HG03097 (cell line): ENCODE measurements at regions not wholly inside any gene's neighbourhood (a gene's known extent, or its start where the extent isn't known, plus 50 kb on each side); places are given as distances from the start of the nearest gene placed in this dataset.

ENCODE experiments used
- ATAC-seq: cut with Tn5 transposase; IDR thresholded peaks from one replicate; pipeline ENCODE4 v1.9.1; 2021; ENCODE audit not compliant: unreplicated experiment, low FRiP score

DNA sequence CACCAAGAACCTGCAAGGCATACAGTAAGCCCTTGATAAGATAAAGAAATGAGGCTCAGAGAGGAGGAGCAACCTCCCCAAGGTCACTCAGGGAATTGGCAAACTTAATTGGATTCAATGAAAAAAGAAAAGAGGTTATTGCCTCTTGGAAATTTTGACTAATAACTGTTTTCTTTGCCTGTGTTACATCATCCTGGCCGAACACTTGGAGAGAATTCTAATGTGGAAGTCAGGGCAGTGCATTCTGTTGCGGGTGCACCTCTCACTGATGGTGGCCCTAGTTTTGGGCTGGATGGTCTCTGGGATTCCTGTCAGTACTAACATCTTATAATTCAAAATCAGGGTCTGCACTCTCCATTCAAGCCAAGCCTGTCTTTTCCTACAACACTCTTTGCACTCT, 186.2 kb upstream of the BCOR start:
- ATAC-seq, result no peak

DNA sequence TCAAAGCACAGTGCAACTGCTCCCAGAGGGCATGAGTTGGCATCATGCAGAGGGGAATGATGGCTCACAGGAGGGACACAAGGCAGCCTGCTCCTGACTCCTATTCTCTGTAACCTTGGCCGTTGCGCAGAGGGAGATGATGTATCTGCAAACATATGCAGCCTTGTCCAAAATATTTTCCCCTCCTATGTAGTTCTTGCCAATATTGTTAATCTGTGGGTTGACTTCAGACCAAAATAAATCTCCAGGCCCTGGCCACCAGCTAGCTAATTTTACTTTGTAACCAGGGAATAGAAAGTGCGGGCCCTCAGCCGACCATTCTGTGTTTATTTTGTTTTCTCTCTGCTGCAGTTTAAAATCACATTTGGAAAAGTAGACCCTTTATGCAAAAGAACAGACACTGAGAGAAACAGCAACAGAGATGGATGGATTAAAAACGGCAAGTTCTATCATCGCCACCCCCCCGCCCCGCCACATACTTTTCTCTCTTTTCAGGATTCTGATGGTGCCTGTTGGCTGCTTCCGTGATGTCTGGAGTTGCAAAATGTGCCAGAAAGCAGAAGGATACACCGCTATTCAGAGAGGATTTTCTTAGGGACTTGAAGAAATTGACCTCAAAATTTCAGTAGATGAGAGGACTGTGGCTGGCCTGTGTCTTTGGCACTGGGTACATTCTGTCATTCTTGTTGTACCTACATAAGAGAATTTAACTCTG, 185.3 kb upstream of the BCOR start:
- ATAC-seq, result no peak

DNA sequence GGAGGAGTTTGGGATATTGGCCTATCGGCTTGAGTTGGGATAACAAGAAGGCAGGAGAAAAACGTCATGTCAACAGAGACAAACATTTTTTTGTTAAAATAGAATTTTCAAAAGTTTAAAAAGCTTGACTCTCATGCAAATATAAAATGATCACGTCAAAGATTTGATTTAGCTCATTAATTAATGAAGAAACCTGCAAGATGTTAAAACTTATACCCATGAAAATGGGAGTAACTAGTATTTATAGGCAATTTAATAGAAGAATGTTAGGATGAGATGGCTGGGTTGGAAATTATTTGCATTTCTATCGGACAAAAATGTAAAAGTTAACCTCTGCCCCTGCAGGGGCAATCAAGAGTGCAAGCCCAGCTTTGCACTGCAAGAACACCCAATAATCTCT, 184.6 kb upstream of the BCOR start:
- no peak for ATAC-seq

DNA sequence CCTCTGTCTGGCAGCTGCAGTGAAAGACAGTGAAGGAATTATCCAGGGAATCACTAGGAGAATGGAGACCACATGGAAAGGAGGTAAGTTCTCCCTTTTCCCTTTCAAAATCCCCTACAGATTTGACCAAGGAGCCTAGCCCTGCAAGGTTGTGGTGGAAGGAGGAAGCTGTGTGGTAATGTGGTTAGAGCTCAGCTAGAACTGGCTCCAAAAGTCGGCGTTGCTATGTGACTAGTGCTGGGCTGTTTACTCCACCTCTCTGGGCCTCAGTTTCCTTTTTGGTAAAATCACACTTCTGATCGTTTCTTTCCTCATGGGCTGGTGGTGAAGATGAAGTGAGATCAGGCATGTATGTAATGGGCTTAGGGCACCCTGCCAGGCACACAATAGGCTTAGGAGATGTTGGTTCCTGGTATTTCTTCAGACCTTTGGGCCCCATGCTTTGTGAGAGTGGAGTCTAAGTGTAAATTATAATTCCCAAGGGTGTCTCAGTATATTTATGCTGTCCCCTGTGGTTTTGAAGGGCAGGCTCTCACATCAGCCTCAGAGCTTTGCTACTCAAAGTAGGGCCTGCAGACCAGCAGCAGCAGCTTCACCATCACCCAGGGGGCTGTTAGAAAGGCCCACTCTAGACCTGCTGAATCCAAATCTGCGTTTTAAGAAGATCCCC, 183.7 kb upstream of the BCOR start:
- no peak for ATAC-seq

DNA sequence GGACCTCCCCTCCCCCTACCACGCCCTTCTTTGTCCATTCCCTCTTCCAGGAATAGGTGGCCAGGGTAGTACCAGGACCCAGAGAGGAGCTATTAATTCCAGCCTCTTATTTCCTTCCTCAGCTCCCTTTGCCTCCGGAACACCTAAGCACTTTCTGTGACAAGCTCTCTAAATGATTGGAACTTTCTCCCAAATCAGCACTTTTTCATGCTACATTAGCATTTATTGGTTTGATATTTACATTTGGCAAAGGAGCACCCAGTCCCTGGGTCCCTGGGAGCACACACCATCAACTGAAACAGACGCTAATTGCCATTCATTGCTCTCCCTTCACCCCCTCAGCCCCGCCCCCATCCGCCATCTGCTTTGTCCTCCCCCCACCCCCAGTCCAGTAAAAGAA, 182.0 kb upstream of the BCOR start:
- ATAC-seq, result no peak

DNA sequence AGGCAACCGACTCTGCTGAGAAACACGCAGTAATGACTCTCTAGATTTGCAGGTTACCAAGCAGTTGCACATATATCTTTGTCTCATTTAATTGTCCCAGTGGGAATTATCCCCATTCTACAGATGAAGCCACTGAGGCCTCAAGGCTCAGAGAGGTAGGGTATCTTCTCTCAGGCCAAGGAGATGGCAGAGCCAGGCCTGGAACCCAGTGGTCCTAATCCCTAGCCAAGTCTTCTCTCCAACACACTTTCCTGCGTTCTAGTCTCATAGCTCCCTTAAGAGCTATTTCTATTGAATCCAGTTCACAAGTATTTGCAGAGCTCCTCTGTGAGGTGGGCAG, 181.3 kb upstream of the BCOR start:
- ATAC-seq, result no peak

DNA sequence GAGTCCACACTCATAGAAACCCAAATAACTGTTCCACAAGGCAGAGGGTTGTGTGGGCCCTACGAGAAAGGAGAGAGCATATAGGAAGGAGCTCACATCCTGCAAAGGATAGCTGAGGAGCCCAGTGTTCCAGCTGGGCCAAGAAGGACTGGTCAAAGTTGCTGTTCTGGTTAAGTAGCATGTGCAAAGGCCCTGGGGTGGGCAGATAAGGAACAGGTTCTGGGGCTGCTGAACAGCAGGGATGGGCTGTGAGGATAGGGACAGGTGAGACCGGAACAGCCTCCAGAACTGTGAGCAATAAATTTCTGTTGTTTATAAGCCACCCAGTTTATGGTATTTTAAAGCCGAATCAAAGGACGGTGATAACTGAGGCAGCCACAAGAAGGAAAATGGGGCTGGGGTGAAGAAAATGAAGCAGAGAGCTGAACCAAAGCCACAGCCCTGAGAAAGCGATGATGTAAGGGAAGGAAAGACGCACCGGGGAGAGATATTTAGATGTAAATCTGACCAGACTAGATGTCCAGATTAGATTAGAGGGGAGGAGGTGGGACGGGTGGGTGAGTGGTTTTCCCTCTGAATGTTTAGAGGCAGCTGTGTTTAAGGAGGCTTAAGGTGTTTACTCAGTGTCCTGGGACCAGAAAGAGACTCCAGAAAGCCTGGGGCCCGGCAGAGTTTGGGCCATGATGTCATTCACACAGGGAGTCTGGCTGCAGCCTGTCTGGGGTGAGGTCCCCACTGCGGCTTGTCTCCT, 180.8 kb upstream of the BCOR start:
- ATAC-seq, result no peak

DNA sequence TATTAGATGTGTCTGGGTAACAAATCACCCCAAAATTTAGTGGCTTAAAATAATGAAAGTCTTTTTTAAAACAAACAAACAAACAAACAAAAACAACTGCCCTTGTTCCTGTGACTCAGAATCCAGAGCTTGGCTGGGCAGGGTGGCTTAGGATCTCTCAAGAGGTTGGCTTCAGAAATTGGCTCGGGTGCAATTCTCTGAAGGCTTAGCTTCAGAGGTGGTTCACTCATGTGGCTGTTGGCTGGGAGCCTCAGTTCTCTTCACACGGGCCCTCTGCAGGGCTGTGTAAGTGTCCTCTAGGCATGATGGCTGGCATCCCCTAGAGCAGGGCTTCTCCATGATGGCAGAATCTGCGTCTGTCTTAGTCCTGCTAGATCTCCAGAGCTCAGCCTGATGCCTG, 179.9 kb upstream of the BCOR start:
- ATAC-seq, result no peak

DNA sequence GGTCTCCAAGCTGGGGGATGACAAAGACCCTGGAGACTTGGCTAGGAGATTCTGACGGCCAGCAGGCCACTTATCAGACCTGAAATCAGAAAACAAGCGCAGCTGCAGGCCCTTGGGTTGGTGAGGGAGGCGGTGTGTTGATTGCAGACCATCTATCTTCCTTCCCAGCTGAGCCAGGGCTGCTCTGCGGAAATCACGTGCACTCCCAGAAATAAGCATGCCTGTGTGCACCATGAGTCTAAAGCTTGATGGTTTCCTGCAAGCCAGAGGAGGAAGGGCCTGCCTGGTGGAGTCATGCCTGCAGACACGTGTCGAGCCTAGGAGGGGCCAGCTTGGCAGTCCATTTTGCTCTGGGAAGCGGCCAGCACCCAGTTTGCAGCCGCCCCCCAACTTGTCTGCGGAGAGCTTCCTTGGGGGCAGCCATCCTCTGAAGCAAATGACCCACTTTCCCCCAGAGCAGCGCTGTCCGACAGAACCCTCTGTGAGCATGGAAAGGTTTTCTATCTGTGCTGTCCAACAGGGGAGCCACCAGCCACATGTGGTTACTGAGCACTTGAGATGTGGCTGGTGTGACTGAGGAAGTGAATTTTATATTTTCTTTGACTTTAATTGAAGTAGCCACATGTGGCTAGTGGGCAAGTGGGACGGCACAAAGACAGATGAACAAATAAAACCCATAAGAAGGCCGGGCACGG, 175.7 kb upstream of the BCOR start:
- no peak for ATAC-seq

DNA sequence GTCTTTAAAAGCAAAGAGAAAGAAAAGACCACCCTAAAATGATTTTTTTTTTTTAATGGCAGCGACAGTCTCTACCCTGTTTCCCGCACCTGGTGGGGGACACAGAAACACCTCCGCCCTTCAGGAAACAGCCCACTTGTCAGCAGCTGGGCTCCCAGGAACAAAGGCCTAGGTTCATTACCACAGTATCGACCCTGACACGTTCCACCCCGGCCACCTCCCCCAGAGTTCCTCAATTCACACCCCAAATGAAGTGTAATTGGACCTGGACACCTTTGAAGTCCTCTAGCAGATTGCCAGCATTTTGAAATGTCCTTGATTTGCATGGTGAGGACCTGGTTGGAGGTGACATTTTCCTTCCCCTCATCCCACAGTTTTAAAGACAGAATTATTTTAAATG, 175.0 kb upstream of the BCOR start:
- no peak for ATAC-seq

DNA sequence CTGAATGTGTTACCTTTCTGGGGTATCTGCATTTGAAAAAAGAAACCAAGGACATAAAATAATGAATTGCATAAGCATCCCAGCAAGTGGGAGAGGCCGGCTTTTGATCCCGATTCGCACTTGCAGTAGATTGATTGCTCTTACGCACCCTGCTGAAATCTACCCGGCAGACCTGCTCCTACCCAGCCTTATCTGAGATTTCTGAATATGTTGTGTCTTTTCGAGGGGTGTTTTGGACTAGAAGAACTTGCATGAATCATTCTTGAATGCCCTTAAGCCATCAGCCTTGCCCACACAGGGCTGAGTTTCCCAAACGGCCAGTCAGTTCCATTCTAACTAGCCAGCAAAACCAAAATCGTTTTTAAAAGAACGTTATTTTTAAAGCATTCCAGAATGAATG, 174.4 kb upstream of the BCOR start:
- ATAC-seq, result no peak

DNA sequence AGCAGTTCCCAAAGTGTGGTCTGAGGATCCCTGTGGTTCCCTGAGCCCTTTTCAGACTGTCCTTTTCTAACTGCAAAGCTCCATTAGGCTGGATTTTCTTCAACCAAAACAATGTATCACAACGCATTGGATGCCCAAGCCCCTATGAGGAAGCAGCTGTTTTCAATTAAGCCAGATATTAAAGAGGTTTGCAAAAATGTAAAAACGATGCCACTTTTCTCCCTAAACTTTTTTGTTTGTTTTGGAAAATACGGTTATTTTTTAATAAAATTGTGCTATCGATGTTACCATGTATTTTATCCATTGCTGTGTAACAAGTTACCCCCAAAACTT, 170.4 kb upstream of the BCOR start:
- no peak for ATAC-seq

DNA sequence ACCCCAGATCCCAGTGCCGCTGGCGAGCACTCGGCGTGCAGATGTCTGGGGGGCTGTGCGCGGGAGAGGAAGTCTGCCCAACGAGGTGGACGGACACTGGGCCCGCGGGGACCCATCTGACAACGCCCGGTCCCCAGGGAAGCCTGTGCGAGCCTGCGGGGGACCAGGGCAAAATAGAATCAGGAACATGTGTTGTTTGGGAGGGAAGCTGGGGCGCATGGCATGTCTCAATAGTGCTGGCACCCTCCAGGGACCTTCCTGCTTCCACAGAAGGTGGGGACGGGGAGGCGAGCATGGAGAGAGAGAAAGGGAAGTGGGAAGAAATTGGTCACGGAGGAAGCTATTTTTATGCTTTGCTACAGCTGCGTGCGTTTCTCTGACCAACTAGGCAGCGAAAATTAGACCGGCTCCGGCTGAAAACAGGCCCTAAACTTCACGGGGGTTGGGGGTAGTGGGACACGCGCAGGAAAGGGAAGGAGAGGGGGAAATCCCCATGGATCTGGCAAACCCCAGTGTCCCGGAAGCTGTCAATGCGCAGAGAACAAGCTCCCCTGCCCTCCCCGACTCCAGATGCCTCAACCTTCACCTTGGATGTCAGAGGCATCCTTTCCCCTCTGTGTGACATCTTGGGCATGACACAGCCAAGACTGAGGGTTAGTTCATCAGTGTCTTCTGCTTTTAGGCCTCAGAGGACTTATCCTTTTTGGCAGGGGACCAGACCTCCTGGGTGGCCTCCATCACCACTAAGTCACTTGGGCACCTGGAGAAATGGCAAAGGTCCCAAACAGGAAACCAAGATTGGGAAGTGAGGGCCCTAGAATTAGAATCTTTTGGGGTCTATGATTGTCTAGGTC, 169.8 kb upstream of the BCOR start:
- no peak for ATAC-seq

DNA sequence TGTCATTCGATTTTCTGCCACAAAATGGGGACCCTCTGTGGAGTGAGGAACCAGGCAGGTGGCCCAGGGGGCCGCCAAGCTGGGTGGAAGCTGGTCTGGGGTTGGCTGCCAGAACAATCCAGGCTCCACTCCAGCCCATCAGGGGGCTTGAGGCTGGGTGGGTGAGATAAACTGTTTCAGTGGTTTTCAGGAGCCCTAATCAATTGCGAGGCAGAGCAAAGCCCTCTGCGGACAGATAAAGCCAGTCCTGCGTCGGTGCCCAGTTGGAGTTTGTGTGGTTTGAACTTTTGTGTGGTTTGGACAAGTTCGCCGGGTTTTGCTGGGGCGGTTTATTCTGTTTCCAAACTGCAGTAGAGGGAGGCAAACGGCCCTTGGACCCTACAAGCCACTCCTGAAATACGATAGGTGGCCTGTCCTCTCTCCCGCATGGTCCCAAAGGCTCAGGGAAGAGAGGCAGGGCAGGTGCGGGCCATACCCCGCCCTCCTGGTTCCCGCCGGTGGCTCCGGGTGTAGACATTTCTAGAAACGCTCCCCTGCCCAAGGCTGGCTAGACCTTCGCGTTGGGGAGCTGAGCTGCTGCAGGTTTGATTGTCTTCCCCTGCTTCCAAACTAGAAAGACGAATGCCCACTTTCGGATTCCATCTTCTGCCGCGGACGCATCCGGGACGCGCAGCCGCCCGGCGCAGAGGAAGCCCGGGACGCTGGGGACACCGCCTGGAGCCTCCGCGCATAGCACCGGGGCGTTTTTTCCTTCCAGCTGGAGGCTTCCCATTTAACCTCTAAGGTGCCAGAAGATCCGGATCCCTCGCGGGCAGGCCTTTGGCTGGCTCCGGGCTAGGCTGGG, 169.0 kb upstream of the BCOR start:
- ATAC-seq, result no peak

DNA sequence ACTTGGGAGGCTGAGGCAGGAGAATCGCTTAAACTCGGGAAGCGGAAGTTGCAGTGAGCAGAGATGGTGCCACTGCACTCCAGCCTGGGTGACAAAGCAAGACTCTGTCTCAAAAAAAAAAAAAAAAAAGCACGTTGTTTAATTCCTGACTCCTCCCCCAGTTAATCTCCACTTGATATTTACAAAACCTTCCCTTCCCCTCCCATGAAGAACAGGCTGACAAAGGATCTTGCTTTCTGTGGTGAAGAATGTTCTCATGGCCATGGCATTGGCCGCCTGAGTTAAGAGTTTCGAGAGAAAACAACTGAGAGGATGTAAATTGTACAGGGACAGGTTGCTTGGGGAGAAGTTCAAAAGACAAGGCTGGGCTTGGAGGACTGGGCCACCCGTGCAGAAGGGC, 168.2 kb upstream of the BCOR start:
- no peak for ATAC-seq

DNA sequence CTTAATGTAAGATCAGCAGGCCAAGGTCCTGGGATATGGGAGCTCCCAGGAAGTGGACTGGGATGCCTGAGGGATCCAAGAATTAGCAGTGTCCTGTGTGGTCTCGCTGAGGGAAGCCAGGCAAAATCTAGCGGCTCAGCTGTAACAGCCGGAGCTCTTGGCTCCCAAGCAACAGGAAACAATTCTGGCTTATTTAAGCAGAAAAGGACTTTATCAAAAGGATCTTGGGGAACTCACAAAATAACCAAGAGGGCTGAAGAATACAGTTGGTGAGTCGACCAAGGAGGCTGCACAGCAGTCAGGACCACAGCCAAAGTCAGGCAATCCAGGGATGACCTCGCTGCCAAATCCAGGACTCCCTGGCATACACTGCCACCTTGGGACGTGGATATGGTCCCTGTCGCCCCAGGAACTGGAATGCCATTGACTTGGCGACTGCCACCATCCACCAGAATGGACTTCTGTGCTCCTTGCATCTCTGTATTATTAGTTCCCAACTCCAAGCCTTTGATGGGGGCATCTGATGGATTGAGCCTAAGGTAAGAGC, 165.3 kb upstream of the BCOR start:
- ATAC-seq, result no peak

DNA sequence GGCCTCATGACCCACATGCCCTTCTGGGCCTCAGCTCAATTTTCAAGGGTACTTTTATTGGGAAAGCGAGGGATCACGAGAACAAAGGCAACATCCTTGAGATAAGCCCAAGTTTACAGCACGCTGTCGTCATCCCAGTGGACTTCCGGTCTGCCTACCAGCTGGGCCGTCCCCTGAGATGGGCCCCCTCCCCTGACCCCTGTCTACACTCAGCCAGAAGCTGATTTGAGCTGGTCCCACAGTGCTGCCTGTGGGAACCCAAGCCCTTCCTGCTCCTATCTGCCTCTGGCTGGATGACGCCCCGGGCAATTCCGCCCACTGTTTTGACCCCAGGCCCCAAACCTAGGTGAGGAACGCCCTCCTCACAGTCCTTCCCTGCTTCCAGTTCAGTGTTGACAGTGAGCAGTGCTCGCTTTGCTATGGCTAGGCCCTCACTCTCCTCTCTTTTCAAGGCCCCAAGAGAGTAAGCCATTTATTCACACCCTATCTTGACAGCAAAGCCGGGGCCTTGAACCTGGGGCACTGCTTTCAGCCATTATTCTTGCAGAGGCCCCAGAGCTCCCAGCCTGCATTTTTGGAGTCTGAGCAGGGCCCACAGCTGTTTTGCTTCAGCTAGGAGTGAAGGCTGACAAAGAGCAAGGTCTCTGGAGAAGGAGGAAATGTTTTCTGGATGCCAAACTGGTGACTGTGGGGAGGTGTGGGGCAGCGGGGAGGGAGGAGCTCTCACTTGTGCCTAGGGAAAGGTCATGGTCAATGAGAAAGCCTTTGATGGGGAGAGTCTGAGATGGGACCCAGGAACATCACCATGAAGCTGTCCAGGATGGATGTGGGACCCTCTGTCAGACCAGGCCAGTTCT, 164.6 kb upstream of the BCOR start:
- ATAC-seq, result no peak

DNA sequence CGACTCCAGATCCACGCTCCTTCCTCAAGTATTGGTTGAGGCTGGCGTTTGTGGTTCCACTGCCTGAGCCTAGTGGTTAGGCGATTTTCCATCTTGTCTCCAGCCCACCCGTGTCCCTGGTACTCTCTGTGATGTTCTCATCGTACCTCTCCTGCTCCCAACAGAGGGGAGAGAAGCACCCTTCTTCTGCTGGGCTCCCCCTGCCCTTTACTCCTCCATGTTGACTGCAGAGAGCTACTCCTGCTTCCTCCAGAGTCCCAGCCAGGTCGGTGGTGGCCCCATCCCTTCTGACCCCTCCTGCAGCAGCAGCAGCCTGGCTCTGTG, 164.0 kb upstream of the BCOR start:
- ATAC-seq, result no peak
